HG02798 (cell line): ENCODE measurements at regions not wholly inside any gene's neighbourhood (a gene's known extent, or its start where the extent isn't known, plus 50 kb on each side); places are given as distances from the start of the nearest gene placed in this dataset.
"Not testable (repeated sequence)": the region's sequence is repeated elsewhere in the genome, so short reads cannot be mapped to it uniquely, and the experiment has no call there.

Experiments
- ATAC-seq: cut with Tn5 transposase; IDR thresholded peaks from one replicate; pipeline ENCODE4 v1.9.1; 2021; ENCODE audit warnings: mild to moderate bottlenecking; ENCODE audit not compliant: unreplicated experiment, poor library complexity

GRCh38 chr1:242743983-242744780, 219.7 kb upstream of the PLD5 start:
- ATAC-seq = no peak

GRCh38 chr1:242738702-242739645, 214.5 kb upstream of the PLD5 start:
- no peak for ATAC-seq

- ATAC-seq = no peak
Measured at GRCh38 chr1:242736611-242737010, 212.1 kb upstream of the PLD5 start.

GRCh38 chr1:242735323-242735722, 210.8 kb upstream of the PLD5 start:
- no peak for ATAC-seq

- ATAC-seq = no peak
Measured at GRCh38 chr1:242731446-242731845, 206.9 kb upstream of the PLD5 start.

- no peak for ATAC-seq
Measured at GRCh38 chr1:242728696-242729095, 204.2 kb upstream of the PLD5 start.

- no peak for ATAC-seq
Measured at GRCh38 chr1:242723044-242723716, 198.7 kb upstream of the PLD5 start.

- ATAC-seq = no peak
Measured at GRCh38 chr1:242718967-242719366, 194.5 kb upstream of the PLD5 start.

GRCh38 chr1:242712248-242712647, 187.8 kb upstream of the PLD5 start:
- ATAC-seq = no peak

GRCh38 chr1:242710847-242711246, 186.3 kb upstream of the PLD5 start:
- no peak for ATAC-seq

- ATAC-seq = no peak
Measured at GRCh38 chr1:242710286-242710685, 185.8 kb upstream of the PLD5 start.

GRCh38 chr1:242703467-242703866, 179.0 kb upstream of the PLD5 start:
- ATAC-seq = no peak

GRCh38 chr1:242692988-242693387, 168.5 kb upstream of the PLD5 start:
- no peak for ATAC-seq

GRCh38 chr1:242691610-242691945, 167.1 kb upstream of the PLD5 start:
- ATAC-seq = no peak

- peak; percentile 44 for ATAC-seq
Measured at GRCh38 chr1:242690849-242691609, 166.5 kb upstream of the PLD5 start.

GRCh38 chr1:242689378-242689777, 164.9 kb upstream of the PLD5 start:
- ATAC-seq = no peak

GRCh38 chr1:242674951-242675645, 150.6 kb upstream of the PLD5 start:
- ATAC-seq = no peak

- no peak for ATAC-seq
Measured at GRCh38 chr1:242673652-242674051, 149.2 kb upstream of the PLD5 start.

- ATAC-seq = not testable (repeated sequence)
Measured at GRCh38 chr1:242673165-242673564, 148.7 kb upstream of the PLD5 start.

- no peak for ATAC-seq
Measured at GRCh38 chr1:242670019-242670418, 145.5 kb upstream of the PLD5 start.
